Rectal smooth muscle tissue (tissue), 1 donor: ENCODE measurements at regions not wholly inside any gene's neighbourhood (a gene's known extent, or its start where the extent isn't known, plus 50 kb on each side); places are given as distances from the start of the nearest gene placed in this dataset.
"Not testable (repeated sequence)": the region's sequence is repeated elsewhere in the genome, so short reads cannot be mapped to it uniquely, and the experiment has no call there.

Source experiments
- H3K27ac ChIP-seq: one replicate; pipeline ENCODE4 v1.7.0; 2013; ENCODE audit warnings: low read depth, low read length, inconsistent platforms
- H3K27me3 ChIP-seq: one replicate; pipeline ENCODE4 v1.7.0; 2013; ENCODE audit warnings: low read length; ENCODE audit not compliant: control insufficient read depth, insufficient read depth
- H3K36me3 ChIP-seq: one replicate; pipeline ENCODE4 v1.7.0; 2013; ENCODE audit warnings: low read length; ENCODE audit not compliant: control insufficient read depth, insufficient read depth
- H3K4me1 ChIP-seq: one replicate; pipeline ENCODE4 v1.7.0; 2013; ENCODE audit warnings: low read length; ENCODE audit not compliant: control insufficient read depth, insufficient read depth
- H3K4me3 ChIP-seq: one replicate; pipeline ENCODE4 v1.7.0; 2013; ENCODE audit warnings: low read length
- H3K9ac ChIP-seq: one replicate; pipeline ENCODE4 v1.7.0; 2013; ENCODE audit warnings: low read length

DNA sequence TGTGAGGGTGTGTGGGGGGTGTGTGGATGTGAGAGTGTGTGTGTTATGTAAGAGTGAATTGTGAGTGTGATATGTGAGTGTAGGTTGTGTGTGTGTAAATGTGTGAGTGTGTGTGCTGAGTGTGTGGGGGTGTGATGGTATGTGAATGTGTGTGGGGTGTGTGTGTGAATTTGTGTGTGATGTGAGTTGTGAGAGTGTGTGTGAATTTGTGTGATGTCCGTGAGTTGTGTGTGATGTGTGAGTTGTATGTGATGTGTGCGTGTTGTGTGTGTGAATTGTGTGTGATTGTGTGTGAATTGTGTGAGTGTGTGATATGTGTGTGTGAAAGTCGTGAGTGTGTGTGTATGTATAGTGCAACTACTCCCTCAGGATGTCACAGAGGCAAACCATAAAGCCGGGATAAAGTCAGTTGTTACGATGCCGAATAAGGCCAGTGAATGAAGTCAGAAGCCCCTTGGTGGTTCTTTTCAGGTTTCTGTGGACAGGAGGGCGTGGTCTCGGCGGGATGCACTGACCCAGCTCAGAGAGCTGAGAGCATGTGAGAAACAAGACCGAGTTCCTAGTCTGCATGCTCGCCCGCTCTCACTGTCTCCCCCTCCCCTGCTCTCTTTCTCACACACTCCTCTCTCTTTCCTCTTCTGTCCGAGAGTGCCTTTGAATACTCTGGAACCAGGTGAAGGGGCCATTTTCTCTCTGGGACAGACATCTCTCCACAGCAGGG, 71.8 kb upstream of the MAX start:
- Histone ChIP-seq H3K27ac (no peak overlapping the region), H3K9ac (no peak overlapping the region)

DNA sequence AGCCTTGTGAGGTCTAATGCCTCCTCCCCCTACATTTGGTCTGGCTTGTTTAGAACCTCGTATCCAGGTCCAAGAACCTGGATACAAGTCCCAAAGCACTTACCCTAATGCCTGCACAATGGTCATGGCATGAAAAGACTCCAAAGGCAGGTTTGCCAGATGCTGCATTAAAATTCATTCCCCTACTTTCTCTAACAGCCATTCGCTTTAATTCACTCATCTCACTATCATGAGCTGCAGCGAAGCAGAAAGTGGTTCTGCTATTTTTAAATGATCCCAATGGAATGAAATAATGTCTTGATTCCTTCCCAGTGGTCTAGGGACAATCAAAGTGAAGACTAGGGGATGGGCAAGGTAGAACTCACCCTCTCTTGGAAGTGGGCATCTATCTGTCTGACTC, 72.5 kb upstream of the MAX start:
- no peak overlapping the region for H3K9ac ChIP-seq
- H3K4me1 ChIP-seq: peaks cover 4% of the 10 kb centered on the region
- no peak overlapping the region for H3K4me3 ChIP-seq
- H3K36me3 ChIP-seq: no peaks in the 10 kb centered on the region
- H3K27ac ChIP-seq: no peak overlapping the region
- peaks cover 3% of the 10 kb centered on the region for H3K27me3 ChIP-seq

More for the DNA sequence above, 71.8 kb upstream of the MAX start:
- no peak overlapping the region for H3K4me3 ChIP-seq
- peaks cover 3% of the 10 kb centered on the region for H3K27me3 ChIP-seq
- no peaks in the 10 kb centered on the region for H3K36me3 ChIP-seq
- peaks cover 4% of the 10 kb centered on the region for H3K4me1 ChIP-seq

- Histone ChIP-seq H3K27me3 (no peaks in the 10 kb centered on the region), H3K27ac (no peak overlapping the region), H3K4me3 (no peak overlapping the region), H3K36me3 (no peaks in the 10 kb centered on the region), H3K9ac (no peak overlapping the region), H3K4me1 (no peaks in the 10 kb centered on the region)
Observed at GRCh38 chr14:65177551-65177950, 75.2 kb upstream of the MAX start.

DNA sequence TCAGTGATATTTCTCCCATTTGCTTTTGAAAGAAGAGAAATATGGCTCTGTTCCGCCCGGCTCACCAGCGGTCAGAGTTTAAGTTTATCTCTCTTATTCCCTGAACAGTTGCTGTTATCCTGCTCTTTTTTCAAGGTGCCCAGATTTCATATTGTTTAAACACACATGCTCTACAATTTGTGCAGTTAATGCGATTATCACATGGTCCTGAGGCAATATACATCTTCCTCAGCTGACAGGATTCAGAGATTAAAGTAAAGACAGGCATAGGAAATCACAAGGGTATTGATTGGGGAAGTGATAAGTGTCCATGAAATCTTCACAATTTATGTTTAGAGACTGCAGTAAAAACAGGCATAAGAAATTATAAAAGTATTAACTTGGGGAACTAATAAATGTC, 76.9 kb upstream of the MAX start:
- not testable (repeated sequence) for H3K4me1 ChIP-seq, H3K27ac ChIP-seq, H3K27me3 ChIP-seq, H3K36me3 ChIP-seq, H3K4me3 ChIP-seq, H3K9ac ChIP-seq

DNA sequence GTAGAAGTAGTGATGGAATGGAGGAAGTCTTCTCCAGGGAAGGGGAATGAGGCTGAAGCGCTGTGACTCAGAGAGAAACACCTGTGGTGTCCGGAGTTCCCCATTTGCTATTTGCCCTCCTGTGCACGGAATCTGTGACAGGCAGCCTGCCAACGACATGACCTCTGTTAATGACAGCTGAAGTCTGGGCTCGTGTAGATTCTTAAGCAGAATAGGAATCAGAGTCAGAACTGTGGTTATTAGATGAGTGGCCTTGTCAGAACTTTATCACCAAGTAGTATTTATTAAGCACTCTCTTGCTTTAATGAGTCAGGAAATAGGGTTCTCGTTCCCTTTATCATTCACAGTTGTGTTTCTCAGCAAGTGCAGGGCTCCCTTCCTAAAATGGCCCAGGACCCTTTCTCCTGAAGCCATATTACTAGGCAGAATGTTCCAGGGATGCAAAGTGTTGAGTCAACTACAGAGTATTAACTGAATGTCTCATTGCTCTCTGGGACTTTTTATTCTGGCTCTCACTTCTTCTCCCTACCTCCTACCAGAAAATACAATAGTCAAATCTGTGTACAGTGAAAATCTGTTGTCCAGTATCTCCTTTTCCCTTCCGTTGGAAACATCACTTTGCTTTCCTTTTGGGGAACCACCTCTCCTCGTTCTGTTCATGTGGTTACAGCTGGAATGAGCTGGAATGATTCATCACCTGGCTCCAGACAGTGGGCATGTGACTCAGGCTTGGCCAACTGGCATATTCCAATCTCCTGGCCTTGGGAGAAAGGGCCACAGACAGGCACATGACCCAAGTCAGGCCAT, 77.8 kb upstream of the MAX start:
- Histone ChIP-seq H3K27me3 (no peaks in the 10 kb centered on the region), H3K9ac (no peak overlapping the region), H3K4me1 (no peaks in the 10 kb centered on the region), H3K27ac (no peak overlapping the region), H3K36me3 (no peaks in the 10 kb centered on the region), H3K4me3 (no peak overlapping the region)

- Histone ChIP-seq H3K36me3 (no peaks in the 10 kb centered on the region), H3K9ac (no peak overlapping the region), H3K4me3 (no peak overlapping the region), H3K27ac (no peak overlapping the region), H3K27me3 (no peaks in the 10 kb centered on the region), H3K4me1 (no peaks in the 10 kb centered on the region)
Observed at GRCh38 chr14:65180725-65181025, 78.4 kb upstream of the MAX start.

DNA sequence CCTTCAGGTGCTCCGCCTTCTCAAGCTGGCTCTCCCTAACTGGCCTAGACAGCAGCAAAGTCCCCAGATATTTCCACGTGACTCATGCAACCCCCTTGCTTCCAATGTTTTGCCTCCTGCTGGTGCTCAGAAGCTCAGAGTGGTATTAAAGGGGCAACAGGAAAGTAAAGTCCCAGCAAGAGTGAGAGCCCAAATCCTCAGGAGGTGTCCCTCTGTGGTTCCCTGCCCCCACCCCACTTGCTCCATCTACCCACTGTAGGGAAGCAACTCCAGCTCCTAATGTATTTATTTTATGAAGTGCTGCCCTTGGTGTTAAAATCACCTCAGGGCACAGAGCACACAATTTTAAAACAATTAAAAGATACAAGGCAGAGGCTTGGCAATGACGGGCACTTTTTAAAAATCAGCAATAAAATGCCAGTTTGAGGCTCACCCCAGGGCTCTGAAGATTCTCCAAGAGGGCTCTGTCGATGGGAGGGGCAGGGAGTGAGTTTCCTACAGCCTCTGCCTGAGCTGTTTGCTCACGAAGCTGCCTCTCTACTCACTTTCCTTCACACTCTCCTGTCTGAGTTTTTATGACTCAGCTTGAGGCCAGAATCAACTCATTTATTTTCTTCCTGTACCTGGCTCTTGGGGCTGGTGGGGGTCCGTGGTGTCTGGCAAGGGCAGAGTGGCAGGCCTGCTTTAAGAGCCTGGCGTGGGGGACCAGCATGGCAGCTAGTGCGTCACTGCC, 81.9 kb upstream of the MAX start:
- Histone ChIP-seq H3K9ac (no peak overlapping the region), H3K27ac (no peak overlapping the region)

DNA sequence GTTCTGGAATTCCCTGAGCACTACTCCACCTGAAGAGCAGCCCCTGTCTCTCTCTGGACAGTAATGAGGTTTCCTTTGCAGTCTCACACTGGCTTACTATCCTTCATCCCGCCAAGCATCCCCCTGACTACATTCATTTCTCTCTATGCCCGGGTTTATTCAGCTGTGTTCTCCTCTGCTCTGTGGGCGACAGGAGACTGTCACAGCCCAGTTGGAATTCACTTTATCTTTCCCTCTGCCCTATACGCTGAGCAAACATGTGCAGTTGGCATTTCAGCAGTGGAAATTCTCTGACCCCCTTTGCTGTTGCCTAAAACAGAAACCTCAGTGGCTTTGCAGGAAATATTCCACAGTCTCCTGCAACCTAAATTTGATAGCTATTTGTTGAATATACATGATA, 83.5 kb upstream of the MAX start:
- no peak overlapping the region for H3K9ac ChIP-seq
- no peaks in the 10 kb centered on the region for H3K4me1 ChIP-seq
- H3K4me3 ChIP-seq: no peak overlapping the region
- H3K36me3 ChIP-seq: no peaks in the 10 kb centered on the region
- no peak overlapping the region for H3K27ac ChIP-seq
- no peaks in the 10 kb centered on the region for H3K27me3 ChIP-seq

More for the DNA sequence above, 81.9 kb upstream of the MAX start:
- no peaks in the 10 kb centered on the region for H3K36me3 ChIP-seq
- no peak overlapping the region for H3K4me3 ChIP-seq
- H3K4me1 ChIP-seq: no peaks in the 10 kb centered on the region
- H3K27me3 ChIP-seq: no peaks in the 10 kb centered on the region

- Histone ChIP-seq H3K27me3 (no peaks in the 10 kb centered on the region), H3K9ac (no peak overlapping the region), H3K4me1 (no peaks in the 10 kb centered on the region), H3K36me3 (no peaks in the 10 kb centered on the region), H3K4me3 (no peak overlapping the region), H3K27ac (no peak overlapping the region)
Observed at GRCh38 chr14:65186951-65187350, 84.6 kb upstream of the MAX start.

GRCh38 chr14:65187421-65188049, 85.2 kb upstream of the MAX start:
- H3K27me3 ChIP-seq: no peaks in the 10 kb centered on the region
- H3K36me3 ChIP-seq: no peaks in the 10 kb centered on the region
- no peaks in the 10 kb centered on the region for H3K4me1 ChIP-seq
- H3K9ac ChIP-seq: no peak overlapping the region
- H3K4me3 ChIP-seq: no peak overlapping the region
- no peak overlapping the region for H3K27ac ChIP-seq

- no peaks in the 10 kb centered on the region for H3K36me3 ChIP-seq
- H3K4me1 ChIP-seq: no peaks in the 10 kb centered on the region
- H3K9ac ChIP-seq: no peak overlapping the region
- H3K27ac ChIP-seq: no peak overlapping the region
- no peak overlapping the region for H3K4me3 ChIP-seq
- H3K27me3 ChIP-seq: no peaks in the 10 kb centered on the region
Observed at GRCh38 chr14:65190312-65190711, 88.0 kb upstream of the MAX start.

GRCh38 chr14:65191716-65192115, 89.4 kb upstream of the MAX start:
- Histone ChIP-seq H3K4me1 (no peaks in the 10 kb centered on the region), H3K36me3 (no peaks in the 10 kb centered on the region), H3K4me3 (no peak overlapping the region), H3K27ac (no peak overlapping the region), H3K9ac (no peak overlapping the region), H3K27me3 (no peaks in the 10 kb centered on the region)
